Chondrocyte (in vitro differentiated cells): ENCODE measurements at regions not wholly inside any gene's neighbourhood (a gene's known extent, or its start where the extent isn't known, plus 50 kb on each side); places are given as distances from the start of the nearest gene placed in this dataset.

Experiments used
- DNase-seq: peaks from one replicate; pipeline ENCODE4 v3.0.0; 2021; ENCODE audit warnings: mixed read lengths, low spot score
- H3K27ac Mint-ChIP-seq: one replicate; pipeline ENCODE4 v1.8.0; 2021; ENCODE audit warnings: mild to moderate bottlenecking, moderate library complexity, mixed read lengths; ENCODE audit not compliant: unreplicated experiment
- H3K27me3 Mint-ChIP-seq: 2 replicates; pipeline ENCODE4 v1.8.0; 2021; ENCODE audit warnings: low read depth, mixed read lengths
- H3K36me3 Mint-ChIP-seq: 2 replicates; pipeline ENCODE4 v1.8.0; 2021; ENCODE audit warnings: low read depth, mixed read lengths
- H3K4me1 Mint-ChIP-seq: 2 replicates; pipeline ENCODE4 v1.8.0; 2021; ENCODE audit warnings: low read depth, mild to moderate bottlenecking, mixed read lengths
- H3K4me3 Mint-ChIP-seq: one replicate; pipeline ENCODE4 v1.8.0; 2021; ENCODE audit warnings: mild to moderate bottlenecking, moderate library complexity, mixed read lengths; ENCODE audit not compliant: unreplicated experiment
- H3K9me3 Mint-ChIP-seq: 2 replicates; pipeline ENCODE4 v1.8.0; 2021; ENCODE audit warnings: low read depth, mixed read lengths
- TF ChIP-seq, protein P1 (sequence below): fragments of 200-600 bp; sonication (generic); IDR thresholded peaks from 2 replicates; pipeline ENCODE4 v1.5.0; 2021; ENCODE audit warnings: antibody characterized with exemption, mild to moderate bottlenecking, moderate library complexity

GRCh38 chr10:7507887-7508726 is 97.3 kb upstream of the SFMBT2 start:
- Mint-ChIP-seq H3K27me3 (peaks cover 9% of the 10 kb centered on the region), H3K4me3 (no peak overlapping the region), H3K36me3 (no peaks in the 10 kb centered on the region), H3K9me3 (peaks cover 18% of the 10 kb centered on the region), H3K27ac (no peak overlapping the region), H3K4me1 (no peaks in the 10 kb centered on the region)
- no peak for DNase-seq
- TF ChIP-seq, protein P1, sequence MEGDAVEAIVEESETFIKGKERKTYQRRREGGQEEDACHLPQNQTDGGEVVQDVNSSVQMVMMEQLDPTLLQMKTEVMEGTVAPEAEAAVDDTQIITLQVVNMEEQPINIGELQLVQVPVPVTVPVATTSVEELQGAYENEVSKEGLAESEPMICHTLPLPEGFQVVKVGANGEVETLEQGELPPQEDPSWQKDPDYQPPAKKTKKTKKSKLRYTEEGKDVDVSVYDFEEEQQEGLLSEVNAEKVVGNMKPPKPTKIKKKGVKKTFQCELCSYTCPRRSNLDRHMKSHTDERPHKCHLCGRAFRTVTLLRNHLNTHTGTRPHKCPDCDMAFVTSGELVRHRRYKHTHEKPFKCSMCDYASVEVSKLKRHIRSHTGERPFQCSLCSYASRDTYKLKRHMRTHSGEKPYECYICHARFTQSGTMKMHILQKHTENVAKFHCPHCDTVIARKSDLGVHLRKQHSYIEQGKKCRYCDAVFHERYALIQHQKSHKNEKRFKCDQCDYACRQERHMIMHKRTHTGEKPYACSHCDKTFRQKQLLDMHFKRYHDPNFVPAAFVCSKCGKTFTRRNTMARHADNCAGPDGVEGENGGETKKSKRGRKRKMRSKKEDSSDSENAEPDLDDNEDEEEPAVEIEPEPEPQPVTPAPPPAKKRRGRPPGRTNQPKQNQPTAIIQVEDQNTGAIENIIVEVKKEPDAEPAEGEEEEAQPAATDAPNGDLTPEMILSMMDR, result no peak

- Mint-ChIP-seq H3K4me1 (no peaks in the 10 kb centered on the region), H3K4me3 (no peak overlapping the region), H3K9me3 (peaks cover 18% of the 10 kb centered on the region), H3K36me3 (no peaks in the 10 kb centered on the region), H3K27me3 (peaks cover 6% of the 10 kb centered on the region), H3K27ac (no peak overlapping the region)
- TF ChIP-seq, protein P1, result no peak
- no peak for DNase-seq
Observed at GRCh38 chr10:7506571-7506970, 95.7 kb upstream of the SFMBT2 start.

- Mint-ChIP-seq H3K9me3 (peaks cover 7% of the 10 kb centered on the region), H3K27me3 (peaks cover 5% of the 10 kb centered on the region), H3K36me3 (no peaks in the 10 kb centered on the region), H3K4me3 (no peak overlapping the region), H3K4me1 (no peaks in the 10 kb centered on the region), H3K27ac (no peak overlapping the region)
- DNase-seq, result no peak
- TF ChIP-seq, protein P1, result no peak
Observed at GRCh38 chr10:7505196-7505595, 94.4 kb upstream of the SFMBT2 start.

GRCh38 chr10:7503190-7503589 is 92.4 kb upstream of the SFMBT2 start:
- H3K27ac Mint-ChIP-seq, result no peak overlapping the region
- no peaks in the 10 kb centered on the region for H3K36me3 Mint-ChIP-seq
- DNase-seq, result no peak
- no peak overlapping the region for H3K4me3 Mint-ChIP-seq
- H3K9me3 Mint-ChIP-seq, result no peaks in the 10 kb centered on the region
- H3K4me1 Mint-ChIP-seq, result no peaks in the 10 kb centered on the region
- TF ChIP-seq, protein P1, result no peak
- H3K27me3 Mint-ChIP-seq, result peaks cover 5% of the 10 kb centered on the region

GRCh38 chr10:7501157-7501556 is 90.3 kb upstream of the SFMBT2 start:
- TF ChIP-seq, protein P1, result no peak
- H3K4me3 Mint-ChIP-seq, result no peak overlapping the region
- no peak for DNase-seq
- no peak overlapping the region for H3K27ac Mint-ChIP-seq
- H3K27me3 Mint-ChIP-seq, result peaks cover 5% of the 10 kb centered on the region
- no peaks in the 10 kb centered on the region for H3K4me1 Mint-ChIP-seq
- H3K36me3 Mint-ChIP-seq, result no peaks in the 10 kb centered on the region
- H3K9me3 Mint-ChIP-seq, result no peaks in the 10 kb centered on the region
